B cell (primary cell): ENCODE measurements at regions not wholly inside any gene's neighbourhood (a gene's known extent, or its start where the extent isn't known, plus 50 kb on each side); places are given as distances from the start of the nearest gene placed in this dataset.

Source experiments
- ATAC-seq: fragments of 200-7000 bp; cut with Tn5 transposase; one replicate; pipeline ENCODE4 v1.10.0; 2021; ENCODE audit warnings: low read depth, mild to moderate bottlenecking, moderate number of reproducible peaks, moderate library complexity
- CTCF ChIA-PET: fragments of 350-600 bp; sonication (Branson Sonifier 250); formaldehyde crosslinking; loops from one replicate; lab custom pipeline; 2021; ENCODE audit warnings: antibody characterized with exemption, inconsistent platforms; lab: Charles Lee
- POLR2A ChIA-PET: fragments of 350-600 bp; sonication (Branson Sonifier 250); formaldehyde crosslinking; loops from one replicate; lab custom pipeline; 2021; ENCODE audit warnings: antibody characterized with exemption; lab: Charles Lee
- DNase-seq: peaks from one replicate; pipeline ENCODE4 v3.0.0; 2013
- H2AFZ ChIP-seq: 2 replicates; pipeline ENCODE4 v1.6.1; 2012; ENCODE audit warnings: mild to moderate bottlenecking, low read depth, low read length; ENCODE audit not compliant: insufficient read depth, poor library complexity, severe bottlenecking
- H3K27ac ChIP-seq, 2 donors: 1 replicate in 1 of 2; 2 replicates in 1 of 2; pipeline ENCODE4 v1.5.1; 2012 to 2013; ENCODE audit warnings: low read length in 2 of 2, mild to moderate bottlenecking in 2 of 2, moderate library complexity in 1 of 2
- H3K27me3 ChIP-seq, 4 experiments: fragments of 200-600 bp in 1 of 4; sonication (generic) in 1 of 4; replicated peaks in 1 of 4; 1 replicate in 2 of 4; 2 replicates in 2 of 4; pipeline versions ENCODE4 v1.6.1 to v1.7.0; 2013 to 2016; ENCODE audit warnings: low read length in 3 of 4, mild to moderate bottlenecking in 2 of 4, mixed read lengths in 1 of 4, moderate library complexity in 1 of 4; ENCODE audit not compliant: insufficient read depth in 4 of 4, control insufficient read depth in 3 of 4; ENCODE audit errors: control extremely low read depth in 1 of 4
- H3K36me3 ChIP-seq, 2 experiments: replicated peaks in 1 of 2; 1 replicate in 1 of 2; 2 replicates in 1 of 2; pipeline versions ENCODE4 v1.6.1 to v1.7.1; 2013; ENCODE audit warnings: low read length in 1 of 2; ENCODE audit not compliant: insufficient read depth in 2 of 2, control insufficient read depth in 1 of 2; ENCODE audit errors: control extremely low read depth in 1 of 2, extremely low read depth in 1 of 2
- H3K4me1 ChIP-seq, 2 donors: fragments of 200-600 bp in 1 of 2; sonication (generic) in 1 of 2; 1 replicate in 1 of 2; 2 replicates in 1 of 2; pipeline versions ENCODE4 v1.5.1 to v1.6.1; 2013 to 2017; ENCODE audit warnings: low read length in 2 of 2; ENCODE audit not compliant: control insufficient read depth in 2 of 2, insufficient read depth in 2 of 2
- H3K4me2 ChIP-seq: replicated peaks from 2 replicates; pipeline ENCODE3; 2012; ENCODE audit warnings: mild to moderate bottlenecking, low read depth, low read length; ENCODE audit not compliant: poor library complexity, severe bottlenecking
- H3K4me3 ChIP-seq, 5 experiments: fragments of 200-600 bp in 1 of 5; sonication (generic) in 1 of 5; 1 replicate in 3 of 5; 2 replicates in 2 of 5; pipeline versions ENCODE4 v1.5.1 to v1.7.0; 2011 to 2016; ENCODE audit warnings: low read length in 4 of 5, mild to moderate bottlenecking in 4 of 5, low read depth in 2 of 5, control low read depth in 1 of 5, moderate library complexity in 1 of 5; ENCODE audit not compliant: insufficient read depth in 1 of 5; ENCODE audit errors: control extremely low read depth in 1 of 5, extremely low read depth in 1 of 5
- H3K79me2 ChIP-seq: fragments of 200-600 bp; sonication (generic); one replicate; pipeline ENCODE4 v1.6.0; 2016; ENCODE audit warnings: low read length; ENCODE audit not compliant: control insufficient read depth, insufficient read depth
- H3K9ac ChIP-seq: fragments of 200-600 bp; sonication (generic); 2 replicates; pipeline ENCODE4 v1.6.1; 2017; ENCODE audit warnings: mild to moderate bottlenecking, low read length, moderate library complexity
- H3K9me3 ChIP-seq, 3 donors: one replicate each; pipeline versions ENCODE4 v1.6.1 to v1.7.1; 2013; ENCODE audit warnings: low read length in 2 of 3; ENCODE audit not compliant: control insufficient read depth in 2 of 3, insufficient read depth in 1 of 3; ENCODE audit errors: control extremely low read depth in 1 of 3
- H4K20me1 ChIP-seq: 2 replicates; pipeline ENCODE4 v1.6.0; 2012; ENCODE audit warnings: mild to moderate bottlenecking, low read length; ENCODE audit not compliant: insufficient read depth, control insufficient read depth, poor library complexity, severe bottlenecking
- H3K27ac Mint-ChIP-seq: one replicate; pipeline ENCODE4 v1.8.0; 2021; ENCODE audit warnings: mixed read lengths
- H3K27me3 Mint-ChIP-seq: one replicate; pipeline ENCODE4 v1.8.0; 2021; ENCODE audit warnings: mixed read lengths
- H3K4me1 Mint-ChIP-seq: one replicate; pipeline ENCODE4 v1.8.0; 2021; ENCODE audit warnings: mixed read lengths
- H3K4me3 Mint-ChIP-seq: one replicate; pipeline ENCODE4 v1.8.0; 2021; ENCODE audit warnings: mixed read lengths
- H3K9me3 Mint-ChIP-seq: one replicate; pipeline ENCODE4 v1.8.0; 2022; ENCODE audit warnings: mixed read lengths; ENCODE audit not compliant: insufficient read depth
- EZH2 ChIP-seq: IDR thresholded peaks from 2 replicates; pipeline ENCODE4 v1.6.1; 2012; ENCODE audit warnings: borderline replicate concordance, low read depth, mild to moderate bottlenecking, moderate library complexity, low read length; ENCODE audit not compliant: insufficient read depth, poor library complexity, severe bottlenecking
- WGBS: methylation state at CpG from one replicate; pipeline ENCODE4 v1.1.5; 2013; ENCODE audit warnings: missing lambda C conversion rate; ENCODE audit not compliant: insufficient coverage; 5-methylcytosine and 5-hydroxymethylcytosine counted together
- intact Hi-C: fragments of 100-400 bp; cut with micrococcal nuclease; formaldehyde crosslinking; loops from one replicate; pipeline ENCODE4 v1.10.0; 2022
- TF ChIP-seq, protein P1 (sequence below): fragments of 200-600 bp; IDR thresholded peaks from one replicate; pipeline ENCODE4 v1.8.0; 2022; ENCODE audit warnings: antibody characterized with exemption, mild to moderate bottlenecking

GRCh38 chr3:180825964-180826363 is 86.5 kb upstream of the FXR1 start:
- ATAC-seq: no peak
- Histone ChIP-seq H3K9me3 (peaks cover 0 to 19% (median 0%) of the 10 kb centered on the region in 3 donors), H3K79me2 (no peaks in the 10 kb centered on the region), H3K27me3 (no peaks in the 10 kb centered on the region), H2AFZ (no peak overlapping the region), H3K9ac (no peak overlapping the region), H3K4me1 (no peaks in the 10 kb centered on the region), H3K4me2 (no peak overlapping the region), H3K27ac (no peak overlapping the region), H3K36me3 (no peaks in the 10 kb centered on the region), H4K20me1 (no peaks in the 10 kb centered on the region), H3K4me3 (no peak overlapping the region)
- no peaks in the 10 kb centered on the region for H3K4me1 Mint-ChIP-seq
- TF ChIP-seq, protein P1, sequence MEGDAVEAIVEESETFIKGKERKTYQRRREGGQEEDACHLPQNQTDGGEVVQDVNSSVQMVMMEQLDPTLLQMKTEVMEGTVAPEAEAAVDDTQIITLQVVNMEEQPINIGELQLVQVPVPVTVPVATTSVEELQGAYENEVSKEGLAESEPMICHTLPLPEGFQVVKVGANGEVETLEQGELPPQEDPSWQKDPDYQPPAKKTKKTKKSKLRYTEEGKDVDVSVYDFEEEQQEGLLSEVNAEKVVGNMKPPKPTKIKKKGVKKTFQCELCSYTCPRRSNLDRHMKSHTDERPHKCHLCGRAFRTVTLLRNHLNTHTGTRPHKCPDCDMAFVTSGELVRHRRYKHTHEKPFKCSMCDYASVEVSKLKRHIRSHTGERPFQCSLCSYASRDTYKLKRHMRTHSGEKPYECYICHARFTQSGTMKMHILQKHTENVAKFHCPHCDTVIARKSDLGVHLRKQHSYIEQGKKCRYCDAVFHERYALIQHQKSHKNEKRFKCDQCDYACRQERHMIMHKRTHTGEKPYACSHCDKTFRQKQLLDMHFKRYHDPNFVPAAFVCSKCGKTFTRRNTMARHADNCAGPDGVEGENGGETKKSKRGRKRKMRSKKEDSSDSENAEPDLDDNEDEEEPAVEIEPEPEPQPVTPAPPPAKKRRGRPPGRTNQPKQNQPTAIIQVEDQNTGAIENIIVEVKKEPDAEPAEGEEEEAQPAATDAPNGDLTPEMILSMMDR: no peak
- TF ChIP-seq EZH2: no peak
- DNase-seq: no peak
- POLR2A ChIA-PET: no interaction called here
- no peak overlapping the region for H3K4me3 Mint-ChIP-seq
- H3K27me3 Mint-ChIP-seq: no peaks in the 10 kb centered on the region
- intact Hi-C loops: no loop called here
- H3K27ac Mint-ChIP-seq: no peak overlapping the region
- CTCF ChIA-PET: no interaction called here
- no CpG with 5 or more reads among the region's 2 CpGs for WGBS
- no peaks in the 10 kb centered on the region for H3K9me3 Mint-ChIP-seq

- Mint-ChIP-seq H3K4me1 (no peaks in the 10 kb centered on the region), H3K27me3 (no peaks in the 10 kb centered on the region), H3K4me3 (no peak overlapping the region), H3K9me3 (no peaks in the 10 kb centered on the region), H3K27ac (no peak overlapping the region)
- CTCF ChIA-PET: no interaction called here
- Histone ChIP-seq H3K79me2 (no peaks in the 10 kb centered on the region), H2AFZ (no peak overlapping the region), H3K27ac (no peak overlapping the region), H3K4me3 (no peak overlapping the region), H3K9ac (no peak overlapping the region), H3K4me2 (no peak overlapping the region), H3K27me3 (no peaks in the 10 kb centered on the region), H4K20me1 (no peaks in the 10 kb centered on the region), H3K9me3 (peaks cover 0 to 19% (median 0%) of the 10 kb centered on the region in 3 donors), H3K36me3 (no peaks in the 10 kb centered on the region), H3K4me1 (no peaks in the 10 kb centered on the region)
- TF ChIP-seq EZH2: no peak
- TF ChIP-seq, protein P1: no peak
- WGBS: no CpG with 5 or more reads among the region's 3 CpGs
- no peak for DNase-seq
- intact Hi-C loops: no loop called here
- ATAC-seq: no peak
- POLR2A ChIA-PET: no interaction called here
Observed at GRCh38 chr3:180827171-180827570, 85.3 kb upstream of the FXR1 start.
